HL-60 (cell line): ENCODE measurements at regions not wholly inside any gene's neighbourhood (a gene's known extent, or its start where the extent isn't known, plus 50 kb on each side); places are given as distances from the start of the nearest gene placed in this dataset.

ENCODE experiments used
- DNase-seq, 2 experiments: peaks; one replicate each; pipeline ENCODE4 v3.0.0-alpha.2; 2010 to 2020; ENCODE audit warnings: low read depth in 1 of 2, low spot score in 1 of 2
- H3K27ac ChIP-seq: fragments of 250-450 bp; sonication (Bioruptor Pico); replicated peaks from 2 replicates; pipeline ENCODE4 v1.5.1; 2020; ENCODE audit warnings: mild to moderate bottlenecking, moderate library complexity
- H3K27me3 ChIP-seq: fragments of 250-450 bp; sonication (Bioruptor Pico); 2 replicates; pipeline ENCODE4 v1.5.1; 2021; ENCODE audit warnings: mild to moderate bottlenecking, moderate library complexity; ENCODE audit not compliant: insufficient read depth, poor library complexity, severe bottlenecking
- H3K4me3 ChIP-seq: replicated peaks from 2 replicates; pipeline ENCODE4 v1.5.1; 2011; ENCODE audit warnings: mild to moderate bottlenecking, control low read depth, low read length; ENCODE audit not compliant: insufficient read depth
- CTCF ChIP-seq: IDR thresholded peaks from one replicate; pipeline ENCODE4 v1.5.1; 2011; ENCODE audit warnings: low read length, control low read depth, inconsistent platforms; ENCODE audit not compliant: insufficient read depth
- GABPA ChIP-seq: IDR thresholded peaks from 2 replicates; pipeline ENCODE4 v1.6.1; 2012; ENCODE audit warnings: low read depth
- POLR2AphosphoS5 ChIP-seq: IDR thresholded peaks from 2 replicates; pipeline ENCODE4 v1.6.1; 2012; ENCODE audit warnings: low read depth
- REST ChIP-seq: IDR thresholded peaks from 2 replicates; pipeline ENCODE4 v1.6.1; 2012; ENCODE audit warnings: low read depth; ENCODE audit not compliant: insufficient replicate concordance
- SPI1 ChIP-seq: IDR thresholded peaks from 2 replicates; pipeline ENCODE4 v1.6.1; 2012; ENCODE audit warnings: low read depth, mild to moderate bottlenecking, borderline replicate concordance

GRCh38 chr11:70717936-70718595 lies 319.7 kb downstream of the CTTN start:
- H3K4me3 ChIP-seq: no peak overlapping the region
- TF ChIP-seq GABPA (no peak), POLR2AphosphoS5 (no peak), CTCF (no peak), REST (no peak), SPI1 (no peak)
- no peak overlapping the region for H3K27ac ChIP-seq
- no peak for DNase-seq
- peaks cover 5% of the 10 kb centered on the region for H3K27me3 ChIP-seq

GRCh38 chr11:70719516-70719915 lies 321.2 kb downstream of the CTTN start:
- peaks cover 5% of the 10 kb centered on the region for H3K27me3 ChIP-seq
- no peak for TF ChIP-seq POLR2AphosphoS5
- no peak for TF ChIP-seq GABPA
- no peak for TF ChIP-seq REST
- TF ChIP-seq SPI1: no peak
- no peak for TF ChIP-seq CTCF
- no peak for DNase-seq

GRCh38 chr11:70720281-70720680 lies 322.0 kb downstream of the CTTN start:
- no peak for TF ChIP-seq GABPA
- no peak for TF ChIP-seq REST
- no peak for TF ChIP-seq POLR2AphosphoS5
- no peak for TF ChIP-seq SPI1
- TF ChIP-seq CTCF: no peak
- Histone ChIP-seq H3K27ac (no peak overlapping the region), H3K4me3 (no peak overlapping the region), H3K27me3 (peaks cover 5% of the 10 kb centered on the region)
- DNase-seq: no peak

More at GRCh38 chr11:70719516-70719915, 321.2 kb downstream of the CTTN start:
- H3K4me3 ChIP-seq: no peak overlapping the region
- no peak overlapping the region for H3K27ac ChIP-seq
